SKM-1 (cell line): ENCODE measurements at regions not wholly inside any gene's neighbourhood (a gene's known extent, or its start where the extent isn't known, plus 50 kb on each side); places are given as distances from the start of the nearest gene placed in this dataset.

ENCODE experiments used
- DNase-seq: peaks from one replicate; lab custom pipeline; 2025; ENCODE audit not compliant: unreplicated experiment; lab: John Stamatoyannopoulos, UW

- DNase-seq = no peak
Observed at GRCh38 chr17:77590951-77591735, 367.4 kb upstream of the TNRC6C start.

GRCh38 chr17:77592106-77592865 is 366.2 kb upstream of the TNRC6C start:
- no peak for DNase-seq

GRCh38 chr17:77593081-77593480 is 365.4 kb upstream of the TNRC6C start:
- no peak for DNase-seq

GRCh38 chr17:77594416-77595209 is 363.9 kb upstream of the TNRC6C start:
- no peak for DNase-seq

GRCh38 chr17:77596491-77597417 is 361.7 kb upstream of the TNRC6C start:
- DNase-seq = no peak

GRCh38 chr17:77597418-77598240 is 360.9 kb upstream of the TNRC6C start:
- no peak for DNase-seq

GRCh38 chr17:77598241-77598620 is 360.3 kb upstream of the TNRC6C start:
- DNase-seq = no peak

GRCh38 chr17:77599699-77600098 is 358.8 kb upstream of the TNRC6C start:
- no peak for DNase-seq

- no peak for DNase-seq
Observed at GRCh38 chr17:77600346-77600745, 358.2 kb upstream of the TNRC6C start.

- DNase-seq = no peak
Observed at GRCh38 chr17:77601054-77601979, 357.2 kb upstream of the TNRC6C start.

GRCh38 chr17:77602062-77602746 is 356.3 kb upstream of the TNRC6C start:
- DNase-seq = no peak

- DNase-seq = no peak
Observed at GRCh38 chr17:77602883-77603640, 355.4 kb upstream of the TNRC6C start.

GRCh38 chr17:77604301-77604972 is 354.1 kb upstream of the TNRC6C start:
- DNase-seq = no peak

GRCh38 chr17:77604973-77605313 is 353.6 kb upstream of the TNRC6C start:
- no peak for DNase-seq

- DNase-seq = no peak
Observed at GRCh38 chr17:77606146-77606864, 352.2 kb upstream of the TNRC6C start.

GRCh38 chr17:77606865-77607210 is 351.7 kb upstream of the TNRC6C start:
- DNase-seq = no peak
